ENCODE measurements at regions not wholly inside any gene's neighbourhood (a gene's known extent, or its start where the extent isn't known, plus 50 kb on each side); places are given as distances from the start of the nearest gene placed in this dataset.

DNA sequence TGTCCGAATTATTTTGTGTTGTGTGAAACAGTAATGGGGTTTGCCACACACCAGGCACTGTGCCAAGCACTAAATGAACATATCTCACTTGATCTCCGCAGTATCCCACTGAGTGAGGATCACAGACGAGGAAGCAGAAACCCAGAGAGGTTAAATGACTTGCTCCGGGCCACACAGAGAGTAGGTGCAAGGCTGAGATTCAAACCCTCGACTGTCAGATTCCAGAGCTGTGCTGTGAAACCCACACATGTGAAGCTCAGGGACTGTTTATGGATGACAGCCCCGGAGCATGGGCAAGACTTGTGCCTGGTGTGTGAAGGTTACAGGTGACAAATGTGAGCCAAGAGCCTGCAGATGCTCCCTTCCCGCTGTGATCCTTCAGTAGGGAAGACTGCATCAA lies 87.8 kb upstream of the SIRPA start:
- DNase-seq (no peak), ATAC-seq (ENCODE audit: low read depth in 2 of 2) (no peak)
- Histone ChIP-seq H3K36me3 (ENCODE audit: control insufficient read depth, insufficient read depth, low read length) (no peaks in the 10 kb centered on the region), H3K27me3 (ENCODE audit: control insufficient read depth, insufficient read depth, low read length) (peaks cover 23% of the 10 kb centered on the region), H3K27ac (ENCODE audit: insufficient read depth, low read length, poor library complexity, severe bottlenecking) (no peak overlapping the region), H3K9me3 (ENCODE audit: control insufficient read depth in 2 of 2, low read length in 2 of 2) (no peaks in the 10 kb centered on the region), H3K4me1 (ENCODE audit: control insufficient read depth, insufficient read depth, low read length, poor library complexity, severe bottlenecking) (peaks cover 6% of the 10 kb centered on the region), H3K4me3 (ENCODE audit: low read depth, low read length) (no peak overlapping the region)
- peaks cover 0 to 2% (median 0%) of the 10 kb centered on the region in 7 donors for H3K9me3 Mint-ChIP-seq
- peaks cover 31% of the 10 kb centered on the region for H3K27me3 Mint-ChIP-seq
- H3K36me3 Mint-ChIP-seq = no peaks in the 10 kb centered on the region
- peaks cover 0 to 18% (median 0%) of the 10 kb centered on the region in 4 donors for H3K4me1 Mint-ChIP-seq
- H3K4me3 Mint-ChIP-seq = no peak overlapping the region
- H3K27ac Mint-ChIP-seq = no peak overlapping the region

- Histone ChIP-seq H3K9me3 (ENCODE audit: control insufficient read depth in 2 of 2, low read length in 2 of 2) (no peaks in the 10 kb centered on the region), H3K4me3 (ENCODE audit: low read depth, low read length) (no peak overlapping the region), H3K4me1 (ENCODE audit: control insufficient read depth, insufficient read depth, low read length, poor library complexity, severe bottlenecking) (peaks cover 6% of the 10 kb centered on the region), H3K27ac (ENCODE audit: insufficient read depth, low read length, poor library complexity, severe bottlenecking) (no peak overlapping the region), H3K27me3 (ENCODE audit: control insufficient read depth, insufficient read depth, low read length) (peaks cover 27% of the 10 kb centered on the region), H3K36me3 (ENCODE audit: control insufficient read depth, insufficient read depth, low read length) (no peaks in the 10 kb centered on the region)
- Mint-ChIP-seq H3K4me3 (no peak overlapping the region), H3K4me1 (peaks cover 0 to 23% (median 3%) of the 10 kb centered on the region in 4 donors), H3K27ac (no peak overlapping the region), H3K27me3 (peaks cover 37% of the 10 kb centered on the region), H3K36me3 (no peaks in the 10 kb centered on the region), H3K9me3 (peaks cover 0 to 2% (median 0%) of the 10 kb centered on the region in 7 donors)
- no peak for DNase-seq
- no peak for ATAC-seq (ENCODE audit: low read depth in 2 of 2)
Observed at GRCh38 chr20:1806456-1806855, 88.8 kb upstream of the SIRPA start.

DNA sequence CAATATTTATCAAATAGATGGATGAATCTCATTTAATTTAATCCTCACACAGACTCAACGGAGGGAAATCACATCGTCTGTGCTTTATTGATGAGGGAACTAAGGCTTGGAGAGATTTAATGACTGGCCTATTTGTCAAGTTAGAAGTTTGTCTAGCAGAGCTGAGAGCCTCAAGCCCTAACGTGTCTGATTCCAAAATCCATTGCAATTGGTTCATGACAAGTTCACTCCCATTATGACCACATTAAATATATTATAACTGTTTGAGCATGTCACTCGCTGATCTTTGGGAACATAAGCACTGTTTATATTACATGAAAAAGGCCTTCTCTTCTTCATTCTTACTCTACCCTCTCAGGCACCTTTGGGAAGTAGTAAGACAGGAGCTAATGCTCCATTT lies 89.4 kb upstream of the SIRPA start:
- Histone ChIP-seq H3K4me1 (ENCODE audit: control insufficient read depth, insufficient read depth, low read length, poor library complexity, severe bottlenecking) (peaks cover 6% of the 10 kb centered on the region), H3K9me3 (ENCODE audit: control insufficient read depth in 2 of 2, low read length in 2 of 2) (no peaks in the 10 kb centered on the region), H3K36me3 (ENCODE audit: control insufficient read depth, insufficient read depth, low read length) (no peaks in the 10 kb centered on the region), H3K4me3 (ENCODE audit: low read depth, low read length) (no peak overlapping the region), H3K27ac (ENCODE audit: insufficient read depth, low read length, poor library complexity, severe bottlenecking) (no peak overlapping the region), H3K27me3 (ENCODE audit: control insufficient read depth, insufficient read depth, low read length) (peaks cover 32% of the 10 kb centered on the region)
- H3K4me3 Mint-ChIP-seq = no peak overlapping the region
- peaks cover 0 to 2% (median 0%) of the 10 kb centered on the region in 7 donors for H3K9me3 Mint-ChIP-seq
- ATAC-seq (ENCODE audit: low read depth in 2 of 2) (no peak), DNase-seq (no peak)
- H3K4me1 Mint-ChIP-seq = peaks cover 0 to 19% (median 3%) of the 10 kb centered on the region in 4 donors
- no peaks in the 10 kb centered on the region for H3K36me3 Mint-ChIP-seq
- H3K27ac Mint-ChIP-seq = no peak overlapping the region
- peaks cover 41% of the 10 kb centered on the region for H3K27me3 Mint-ChIP-seq

- H3K36me3 Mint-ChIP-seq = no peaks in the 10 kb centered on the region
- no peak overlapping the region for H3K27ac ChIP-seq (ENCODE audit: insufficient read depth, low read length, poor library complexity, severe bottlenecking)
- DNase-seq (no peak), ATAC-seq (ENCODE audit: low read depth in 2 of 2) (no peak)
- H3K27me3 Mint-ChIP-seq = peaks cover 41% of the 10 kb centered on the region
- H3K9me3 ChIP-seq (ENCODE audit: control insufficient read depth in 2 of 2, low read length in 2 of 2) = no peaks in the 10 kb centered on the region
- peak overlapping the region in 1 of 3 donors; percentile 48 for H3K27ac Mint-ChIP-seq
- H3K9me3 Mint-ChIP-seq = peaks cover 0 to 2% (median 0%) of the 10 kb centered on the region in 7 donors
- H3K4me1 Mint-ChIP-seq = peaks cover 0 to 16% (median 3%) of the 10 kb centered on the region in 4 donors
- no peak overlapping the region for H3K4me3 ChIP-seq (ENCODE audit: low read depth, low read length)
- H3K4me3 Mint-ChIP-seq = no peak overlapping the region
- H3K27me3 ChIP-seq (ENCODE audit: control insufficient read depth, insufficient read depth, low read length) = peaks cover 38% of the 10 kb centered on the region
- no peaks in the 10 kb centered on the region for H3K36me3 ChIP-seq (ENCODE audit: control insufficient read depth, insufficient read depth, low read length)
- H3K4me1 ChIP-seq (ENCODE audit: control insufficient read depth, insufficient read depth, low read length, poor library complexity, severe bottlenecking) = peaks cover 6% of the 10 kb centered on the region
Observed at GRCh38 chr20:1805161-1805581, 90.0 kb upstream of the SIRPA start.

DNA sequence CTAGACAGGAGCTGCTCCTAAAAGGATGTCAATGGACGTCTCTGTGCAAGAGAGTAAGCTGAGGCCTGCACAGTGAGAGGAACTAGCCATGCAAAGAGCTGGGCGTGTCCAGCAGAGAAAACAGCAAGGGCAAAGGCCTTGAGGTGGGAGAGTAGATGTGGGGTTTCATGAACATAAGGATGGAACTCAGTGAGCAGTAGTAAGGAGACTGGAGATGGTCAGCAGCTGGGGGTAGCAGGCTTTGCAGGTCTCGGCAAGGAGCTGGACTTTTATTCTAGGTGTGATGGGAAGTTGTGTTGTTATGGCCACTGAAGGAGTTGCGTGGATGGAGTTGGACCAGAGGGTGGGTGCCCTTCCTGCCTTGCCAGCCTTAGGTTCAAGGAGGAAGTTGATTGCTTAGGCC lies 90.7 kb upstream of the SIRPA start:
- H3K4me3 Mint-ChIP-seq = peak overlapping the region in 1 of 4 donors; percentile 31
- H3K4me3 ChIP-seq (ENCODE audit: low read depth, low read length) = no peak overlapping the region
- H3K27me3 ChIP-seq (ENCODE audit: control insufficient read depth, insufficient read depth, low read length) = peaks cover 41% of the 10 kb centered on the region
- H3K4me1 Mint-ChIP-seq = peaks cover 0 to 13% (median 3%) of the 10 kb centered on the region in 4 donors
- no peak overlapping the region for H3K27ac ChIP-seq (ENCODE audit: insufficient read depth, low read length, poor library complexity, severe bottlenecking)
- no peaks in the 10 kb centered on the region for H3K36me3 ChIP-seq (ENCODE audit: control insufficient read depth, insufficient read depth, low read length)
- H3K4me1 ChIP-seq (ENCODE audit: control insufficient read depth, insufficient read depth, low read length, poor library complexity, severe bottlenecking) = peaks cover 6% of the 10 kb centered on the region
- no peaks in the 10 kb centered on the region for H3K9me3 ChIP-seq (ENCODE audit: control insufficient read depth in 2 of 2, low read length in 2 of 2)
- peaks cover 45% of the 10 kb centered on the region for H3K27me3 Mint-ChIP-seq
- no peak for ATAC-seq (ENCODE audit: low read depth in 2 of 2)
- no peaks in the 10 kb centered on the region for H3K36me3 Mint-ChIP-seq
- peaks cover 0 to 2% (median 0%) of the 10 kb centered on the region in 7 donors for H3K9me3 Mint-ChIP-seq
- DNase-seq = no peak
- no peak overlapping the region for H3K27ac Mint-ChIP-seq

- ATAC-seq (ENCODE audit: low read depth in 2 of 2) (no peak), DNase-seq (no peak)
- Mint-ChIP-seq H3K4me1 (peaks cover 0 to 13% (median 3%) of the 10 kb centered on the region in 4 donors), H3K9me3 (no peaks in the 10 kb centered on the region), H3K36me3 (no peaks in the 10 kb centered on the region), H3K27ac (peak overlapping the region in 1 of 3 donors; percentile 24), H3K27me3 (peaks cover 47% of the 10 kb centered on the region), H3K4me3 (peak overlapping the region in 3 of 4 donors; percentile 31 to 48 (median 31))
- H3K9me3 ChIP-seq (ENCODE audit: control insufficient read depth in 2 of 2, low read length in 2 of 2) = no peaks in the 10 kb centered on the region
- H3K4me3 ChIP-seq (ENCODE audit: low read depth, low read length) = no peak overlapping the region
- H3K27ac ChIP-seq (ENCODE audit: insufficient read depth, low read length, poor library complexity, severe bottlenecking) = no peak overlapping the region
- peaks cover 6% of the 10 kb centered on the region for H3K4me1 ChIP-seq (ENCODE audit: control insufficient read depth, insufficient read depth, low read length, poor library complexity, severe bottlenecking)
- no peaks in the 10 kb centered on the region for H3K36me3 ChIP-seq (ENCODE audit: control insufficient read depth, insufficient read depth, low read length)
- peaks cover 39% of the 10 kb centered on the region for H3K27me3 ChIP-seq (ENCODE audit: control insufficient read depth, insufficient read depth, low read length)
Observed at GRCh38 chr20:1803932-1804501, 91.2 kb upstream of the SIRPA start.

GRCh38 chr20:1803061-1803931 lies 91.9 kb upstream of the SIRPA start:
- peak in 1 of 3 donors; percentile 68 for DNase-seq
- Histone ChIP-seq H3K36me3 (ENCODE audit: control insufficient read depth, insufficient read depth, low read length) (no peaks in the 10 kb centered on the region), H3K4me1 (ENCODE audit: control insufficient read depth, insufficient read depth, low read length, poor library complexity, severe bottlenecking) (peaks cover 6% of the 10 kb centered on the region), H3K27me3 (ENCODE audit: control insufficient read depth, insufficient read depth, low read length) (peaks cover 43% of the 10 kb centered on the region), H3K4me3 (ENCODE audit: low read depth, low read length) (no peak overlapping the region), H3K9me3 (ENCODE audit: control insufficient read depth in 2 of 2, low read length in 2 of 2) (no peaks in the 10 kb centered on the region), H3K27ac (ENCODE audit: insufficient read depth, low read length, poor library complexity, severe bottlenecking) (no peak overlapping the region)
- ATAC-seq (ENCODE audit: low read depth in 2 of 2) = peak; percentile 25 to 34
- H3K4me3 Mint-ChIP-seq = peak overlapping the region in 1 of 4 donors; percentile 48
- H3K36me3 Mint-ChIP-seq = no peaks in the 10 kb centered on the region
- H3K9me3 Mint-ChIP-seq = no peaks in the 10 kb centered on the region
- peaks cover 0 to 13% (median 3%) of the 10 kb centered on the region in 4 donors for H3K4me1 Mint-ChIP-seq
- no peak overlapping the region for H3K27ac Mint-ChIP-seq
- peaks cover 52% of the 10 kb centered on the region for H3K27me3 Mint-ChIP-seq

Data from CD4-positive, CD25-positive, alpha-beta regulatory T cell (primary cell).